SH-SY5Y (cell line): ENCODE measurements at regions not wholly inside any gene's neighbourhood (a gene's known extent, or its start where the extent isn't known, plus 50 kb on each side); places are given as distances from the start of the nearest gene placed in this dataset.

ENCODE experiments used
- GATA2 ChIP-seq: IDR thresholded peaks from 2 replicates; pipeline ENCODE4 v1.6.1; 2011; ENCODE audit warnings: mild to moderate bottlenecking, low read depth, low read length
- GATA3 ChIP-seq: IDR thresholded peaks from 2 replicates; pipeline ENCODE4 v1.6.1; 2011; ENCODE audit warnings: low read depth, mild to moderate bottlenecking, low read length, moderate library complexity

GRCh38 chr18:78087338-78087737 is 837.7 kb downstream of the GALR1 start:
- TF ChIP-seq GATA3 (no peak), GATA2 (no peak)
